ENCODE measurements at regions not wholly inside any gene's neighbourhood (a gene's known extent, or its start where the extent isn't known, plus 50 kb on each side); places are given as distances from the start of the nearest gene placed in this dataset.

DNA sequence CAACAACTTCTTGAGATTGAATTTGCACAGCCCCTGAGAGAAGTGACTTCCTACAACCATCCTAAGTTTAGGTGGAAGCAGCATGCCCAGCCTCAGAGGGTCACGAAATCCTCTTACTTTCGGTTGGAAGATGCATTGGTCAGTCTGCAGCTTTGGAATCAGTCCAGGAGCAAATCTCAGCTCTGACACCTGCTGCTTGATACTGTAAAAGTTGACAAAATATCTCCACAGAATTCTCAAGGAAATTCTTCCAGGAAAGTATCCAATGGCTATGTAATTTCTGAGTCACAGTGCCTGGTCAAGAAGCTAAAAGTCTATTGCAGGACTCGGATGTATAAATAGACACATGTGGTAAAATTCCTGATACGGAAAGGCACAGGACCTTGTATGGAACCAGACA, 414.5 kb upstream of the GYPC start:
- Mint-ChIP-seq H3K36me3 (ENCODE audit: low read depth) (no peaks in the 10 kb centered on the region), H3K4me1 (ENCODE audit: low read depth) (no peaks in the 10 kb centered on the region), H3K4me3 (no peak overlapping the region), H3K9me3 (peaks cover 46% of the 10 kb centered on the region), H3K27me3 (ENCODE audit: insufficient read depth) (no peaks in the 10 kb centered on the region), H3K27ac (no peak overlapping the region)
- TF ChIP-seq, protein P1, sequence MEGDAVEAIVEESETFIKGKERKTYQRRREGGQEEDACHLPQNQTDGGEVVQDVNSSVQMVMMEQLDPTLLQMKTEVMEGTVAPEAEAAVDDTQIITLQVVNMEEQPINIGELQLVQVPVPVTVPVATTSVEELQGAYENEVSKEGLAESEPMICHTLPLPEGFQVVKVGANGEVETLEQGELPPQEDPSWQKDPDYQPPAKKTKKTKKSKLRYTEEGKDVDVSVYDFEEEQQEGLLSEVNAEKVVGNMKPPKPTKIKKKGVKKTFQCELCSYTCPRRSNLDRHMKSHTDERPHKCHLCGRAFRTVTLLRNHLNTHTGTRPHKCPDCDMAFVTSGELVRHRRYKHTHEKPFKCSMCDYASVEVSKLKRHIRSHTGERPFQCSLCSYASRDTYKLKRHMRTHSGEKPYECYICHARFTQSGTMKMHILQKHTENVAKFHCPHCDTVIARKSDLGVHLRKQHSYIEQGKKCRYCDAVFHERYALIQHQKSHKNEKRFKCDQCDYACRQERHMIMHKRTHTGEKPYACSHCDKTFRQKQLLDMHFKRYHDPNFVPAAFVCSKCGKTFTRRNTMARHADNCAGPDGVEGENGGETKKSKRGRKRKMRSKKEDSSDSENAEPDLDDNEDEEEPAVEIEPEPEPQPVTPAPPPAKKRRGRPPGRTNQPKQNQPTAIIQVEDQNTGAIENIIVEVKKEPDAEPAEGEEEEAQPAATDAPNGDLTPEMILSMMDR (IDR thresholded peaks at IDR 0.05): no peak
- DNase-seq: no peak

DNA sequence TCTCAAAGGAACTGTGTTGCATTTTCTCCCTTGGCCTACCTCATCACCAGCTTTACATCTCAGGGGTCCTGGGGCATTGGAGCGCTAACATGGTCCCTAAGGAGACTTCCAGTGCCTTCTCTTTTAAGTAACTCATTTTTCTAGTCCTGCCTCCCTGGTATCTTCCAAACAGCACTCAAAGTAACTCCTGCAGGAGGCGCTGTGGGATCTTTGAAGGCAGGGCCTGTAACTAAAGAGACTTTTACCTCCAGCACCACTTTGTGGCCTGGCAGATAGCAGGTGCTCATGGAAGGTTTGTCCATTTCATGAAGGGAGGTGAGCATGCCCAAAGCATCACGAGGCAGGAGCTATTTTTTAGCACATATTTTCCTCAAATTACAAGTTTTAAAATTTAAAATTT, 411.0 kb upstream of the GYPC start:
- no peak overlapping the region for H3K4me3 Mint-ChIP-seq
- TF ChIP-seq, protein P1 (IDR thresholded peaks at IDR 0.05): peak; percentile 29; the same call in 1 of the 2 replicates
- peaks cover 46% of the 10 kb centered on the region for H3K9me3 Mint-ChIP-seq
- no peak for DNase-seq
- H3K4me1 Mint-ChIP-seq (ENCODE audit: low read depth): no peaks in the 10 kb centered on the region
- H3K27me3 Mint-ChIP-seq (ENCODE audit: insufficient read depth): no peaks in the 10 kb centered on the region; the same call in 1 of the 2 replicates
- H3K36me3 Mint-ChIP-seq (ENCODE audit: low read depth): no peaks in the 10 kb centered on the region; the same call in 1 of the 2 replicates
- no peak overlapping the region for H3K27ac Mint-ChIP-seq

DNA sequence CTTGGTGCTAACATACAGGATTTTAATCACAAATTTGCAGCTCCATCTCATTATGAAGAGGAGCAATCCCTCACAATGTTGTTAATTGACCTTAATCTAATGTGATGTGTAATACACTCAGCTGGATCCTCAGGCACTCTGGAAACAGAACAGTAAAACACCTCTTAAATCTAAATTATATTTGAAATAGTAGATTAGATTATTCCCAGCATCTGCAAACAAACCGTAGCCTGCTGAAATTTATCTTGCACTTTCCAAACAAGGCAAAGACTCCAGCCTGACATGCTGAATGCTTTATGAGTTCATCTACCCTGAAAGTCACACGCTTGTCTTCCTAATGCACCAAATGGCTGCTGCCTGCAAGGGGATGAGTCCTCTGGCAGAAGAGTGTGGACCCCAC, 402.3 kb upstream of the GYPC start:
- Mint-ChIP-seq H3K27me3 (ENCODE audit: insufficient read depth) (no peaks in the 10 kb centered on the region; the same call in 1 of the 2 replicates), H3K9me3 (peaks cover 49% of the 10 kb centered on the region), H3K27ac (no peak overlapping the region), H3K36me3 (ENCODE audit: low read depth) (no peaks in the 10 kb centered on the region), H3K4me1 (ENCODE audit: low read depth) (no peaks in the 10 kb centered on the region), H3K4me3 (no peak overlapping the region)
- TF ChIP-seq, protein P1 (IDR thresholded peaks at IDR 0.05): no peak
- DNase-seq: no peak

DNA sequence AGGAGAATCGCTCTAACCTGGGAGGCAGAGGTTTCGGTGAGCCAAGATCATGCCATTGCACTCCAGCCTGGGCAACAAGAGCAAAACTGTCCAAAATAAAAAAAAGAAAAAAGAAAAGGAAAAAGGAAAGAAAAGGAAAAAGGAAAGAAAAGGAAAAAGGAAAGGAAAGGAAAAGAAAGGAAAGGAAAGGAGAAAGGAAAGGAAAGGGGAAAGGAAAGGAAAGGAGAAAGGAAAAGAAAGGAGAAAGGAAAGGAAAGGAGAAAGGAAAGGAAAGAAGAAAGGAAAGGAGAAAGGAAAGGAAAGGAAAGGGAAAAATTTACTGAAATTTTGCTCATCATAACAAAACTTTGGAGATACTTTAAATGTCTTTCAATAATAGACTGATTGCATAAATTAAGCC, 391.3 kb upstream of the GYPC start:
- H3K4me3 Mint-ChIP-seq: no peak overlapping the region
- H3K27me3 Mint-ChIP-seq (ENCODE audit: insufficient read depth): no peaks in the 10 kb centered on the region
- no peak for DNase-seq
- TF ChIP-seq, protein P1 (IDR thresholded peaks at IDR 0.05): no peak
- H3K27ac Mint-ChIP-seq: no peak overlapping the region
- no peaks in the 10 kb centered on the region for H3K4me1 Mint-ChIP-seq (ENCODE audit: low read depth)
- H3K36me3 Mint-ChIP-seq (ENCODE audit: low read depth): no peaks in the 10 kb centered on the region
- peaks cover 26% of the 10 kb centered on the region for H3K9me3 Mint-ChIP-seq

DNA sequence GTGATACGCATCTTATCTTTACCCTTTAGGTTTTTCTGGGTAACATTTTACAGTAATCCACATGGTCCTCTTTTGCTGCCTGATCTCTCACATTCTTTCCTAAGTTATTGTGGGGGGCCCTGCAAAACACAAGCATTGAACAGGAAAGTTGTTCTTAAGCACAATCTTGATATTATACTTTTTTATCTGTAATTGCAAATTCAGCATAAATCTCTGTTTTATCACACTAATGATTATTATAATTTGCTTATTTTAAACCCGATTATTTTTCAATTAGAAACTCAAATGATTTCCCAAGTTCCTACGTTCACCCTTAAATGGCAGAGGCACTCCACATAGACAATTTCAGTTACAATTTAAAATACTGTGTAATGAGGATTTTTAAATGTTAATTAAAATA, 386.0 kb upstream of the GYPC start:
- TF ChIP-seq, protein P1 (IDR thresholded peaks at IDR 0.05): no peak
- H3K4me3 Mint-ChIP-seq: no peak overlapping the region
- no peaks in the 10 kb centered on the region for H3K27me3 Mint-ChIP-seq (ENCODE audit: insufficient read depth)
- H3K9me3 Mint-ChIP-seq: peaks cover 26% of the 10 kb centered on the region
- no peaks in the 10 kb centered on the region for H3K36me3 Mint-ChIP-seq (ENCODE audit: low read depth)
- no peak overlapping the region for H3K27ac Mint-ChIP-seq
- H3K4me1 Mint-ChIP-seq (ENCODE audit: low read depth): no peaks in the 10 kb centered on the region
- DNase-seq: no peak

DNA sequence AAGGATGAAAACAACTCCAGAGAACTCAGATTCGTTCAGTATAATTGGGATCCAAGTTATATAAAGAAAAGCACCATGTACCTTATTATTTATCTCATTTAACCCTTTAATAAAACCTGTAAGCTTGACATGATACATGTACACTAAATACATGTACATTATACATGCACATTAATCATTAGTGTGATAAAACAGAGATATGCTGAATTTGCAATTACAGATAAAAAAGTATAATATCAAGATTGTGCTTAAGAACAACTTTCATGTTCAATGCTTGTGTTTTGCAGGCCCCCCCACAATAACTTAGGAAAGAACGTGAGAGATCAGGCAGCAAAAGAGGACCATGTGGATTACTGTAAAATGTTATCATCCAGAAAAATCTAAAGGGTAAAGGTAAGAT, 385.4 kb upstream of the GYPC start:
- Mint-ChIP-seq H3K27me3 (ENCODE audit: insufficient read depth) (no peaks in the 10 kb centered on the region), H3K4me1 (ENCODE audit: low read depth) (no peaks in the 10 kb centered on the region), H3K9me3 (peaks cover 30% of the 10 kb centered on the region), H3K27ac (no peak overlapping the region), H3K4me3 (no peak overlapping the region), H3K36me3 (ENCODE audit: low read depth) (no peaks in the 10 kb centered on the region)
- no peak for DNase-seq
- TF ChIP-seq, protein P1 (IDR thresholded peaks at IDR 0.05): no peak
